ENCODE measurements at regions not wholly inside any gene's neighbourhood (a gene's known extent, or its start where the extent isn't known, plus 50 kb on each side); places are given as distances from the start of the nearest gene placed in this dataset.
"Not testable (repeated sequence)": the region's sequence is repeated elsewhere in the genome, so short reads cannot be mapped to it uniquely, and the experiment has no call there.

GRCh38 chr7:82674268-82674667, 230.7 kb upstream of the CACNA2D1 start:
- ChIA-PET CTCF (no interaction called here), POLR2A (no interaction called here)
- H3K9me3 Mint-ChIP-seq = no peaks in the 10 kb centered on the region
- peaks cover 5% of the 10 kb centered on the region for H3K4me1 Mint-ChIP-seq (ENCODE audit: low read depth)
- no peak for DNase-seq
- intact Hi-C loops (cut with micrococcal nuclease) = no loop called here
- H3K27me3 Mint-ChIP-seq = no peaks in the 10 kb centered on the region
- no peak overlapping the region for H3K27ac Mint-ChIP-seq
- no peak overlapping the region for H3K4me3 Mint-ChIP-seq
- no peaks in the 10 kb centered on the region for H3K36me3 Mint-ChIP-seq

DNA sequence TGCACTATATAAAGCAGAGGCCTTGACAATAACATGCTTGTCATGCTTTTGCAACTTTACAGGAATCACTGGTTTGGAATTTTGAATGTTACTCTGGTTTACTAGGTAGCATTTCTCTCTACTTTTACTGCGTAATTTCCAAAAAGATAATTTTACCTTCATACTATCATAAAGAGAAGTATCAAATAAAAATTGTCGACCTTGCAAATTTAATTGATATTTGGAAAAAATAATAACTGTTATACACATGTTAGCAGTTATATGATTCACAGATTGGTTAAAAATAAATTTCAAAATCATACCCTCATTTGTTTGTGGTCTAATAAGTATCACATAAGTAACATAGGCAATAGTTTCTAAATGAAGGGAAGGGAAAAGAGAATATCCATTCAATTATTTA, 228.5 kb upstream of the CACNA2D1 start:
- POLR2A ChIA-PET = no interaction called here
- H3K27ac Mint-ChIP-seq = no peak overlapping the region
- no peaks in the 10 kb centered on the region for H3K27me3 Mint-ChIP-seq
- no peaks in the 10 kb centered on the region for H3K9me3 Mint-ChIP-seq
- no peaks in the 10 kb centered on the region for H3K36me3 Mint-ChIP-seq
- no peak for DNase-seq
- peaks cover under 1% of the 10 kb centered on the region for H3K4me1 Mint-ChIP-seq (ENCODE audit: low read depth)
- CTCF ChIA-PET = no interaction called here
- intact Hi-C loops (cut with micrococcal nuclease) = no loop called here
- no peak overlapping the region for H3K4me3 Mint-ChIP-seq

GRCh38 chr7:82669141-82669540, 225.6 kb upstream of the CACNA2D1 start:
- intact Hi-C loops (cut with micrococcal nuclease) = no loop called here
- H3K36me3 Mint-ChIP-seq = no peaks in the 10 kb centered on the region
- no peak overlapping the region for H3K27ac Mint-ChIP-seq
- H3K4me1 Mint-ChIP-seq (ENCODE audit: low read depth) = no peaks in the 10 kb centered on the region
- H3K4me3 Mint-ChIP-seq = no peak overlapping the region
- H3K27me3 Mint-ChIP-seq = no peaks in the 10 kb centered on the region
- no peaks in the 10 kb centered on the region for H3K9me3 Mint-ChIP-seq
- ChIA-PET POLR2A (no interaction called here), CTCF (no interaction called here)
- no peak for DNase-seq

DNA sequence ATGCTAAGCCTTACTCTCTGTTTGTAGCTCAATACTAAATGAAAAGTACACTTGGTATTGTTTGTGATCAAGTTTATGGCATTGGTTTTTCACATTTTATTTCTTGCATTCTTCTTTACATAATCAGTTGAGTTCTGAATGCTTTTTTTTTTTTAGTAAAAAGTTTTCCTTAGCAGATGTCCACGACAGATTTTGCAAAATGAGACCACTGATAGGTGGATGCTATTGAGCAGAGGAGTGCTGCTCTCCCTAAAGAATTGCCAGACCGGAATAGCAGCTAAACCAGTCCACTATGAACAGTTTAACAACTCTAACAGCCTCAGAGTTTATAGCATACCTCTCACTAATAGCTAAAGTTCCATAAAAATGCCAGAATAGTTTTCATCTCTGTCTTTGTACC, 225.1 kb upstream of the CACNA2D1 start:
- Mint-ChIP-seq H3K9me3 (no peaks in the 10 kb centered on the region), H3K4me3 (no peak overlapping the region), H3K36me3 (no peaks in the 10 kb centered on the region), H3K4me1 (ENCODE audit: low read depth) (no peaks in the 10 kb centered on the region), H3K27me3 (no peaks in the 10 kb centered on the region), H3K27ac (no peak overlapping the region)
- DNase-seq = no peak
- CTCF ChIA-PET = no interaction called here
- POLR2A ChIA-PET = no interaction called here
- intact Hi-C loops (cut with micrococcal nuclease) = no loop called here

- peaks cover 3% of the 10 kb centered on the region for H3K9me3 Mint-ChIP-seq
- CTCF ChIA-PET = no interaction called here
- H3K27me3 Mint-ChIP-seq = no peaks in the 10 kb centered on the region
- H3K36me3 Mint-ChIP-seq = no peaks in the 10 kb centered on the region
- H3K4me3 Mint-ChIP-seq = no peak overlapping the region
- H3K4me1 Mint-ChIP-seq (ENCODE audit: low read depth) = no peaks in the 10 kb centered on the region
- POLR2A ChIA-PET = no interaction called here
- no peak for DNase-seq
- H3K27ac Mint-ChIP-seq = no peak overlapping the region
- intact Hi-C loops (cut with micrococcal nuclease) = no loop called here
These were observed 222.5 kb upstream of the CACNA2D1 start for GRCh38 chr7:82665966-82666507.

DNA sequence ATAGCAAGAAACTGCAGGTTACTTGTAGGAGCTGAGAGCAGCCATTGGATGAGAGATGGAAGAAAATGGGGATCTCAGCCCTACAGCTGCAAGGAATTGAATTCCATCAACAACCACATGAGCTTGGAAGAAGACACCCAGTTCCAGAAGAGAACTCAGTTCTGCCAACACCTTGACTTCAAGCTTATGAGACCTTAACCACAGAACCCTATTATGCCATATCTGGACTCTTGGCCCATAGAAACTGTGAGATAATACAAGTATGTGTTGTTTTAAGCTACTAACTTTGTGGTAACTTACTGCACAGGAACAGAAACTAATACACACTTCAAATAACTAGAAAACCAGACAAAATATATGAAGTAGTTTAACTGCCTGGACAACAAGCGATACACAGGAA, 212.4 kb upstream of the CACNA2D1 start:
- Mint-ChIP-seq H3K27me3 (no peaks in the 10 kb centered on the region), H3K9me3 (peaks cover 28% of the 10 kb centered on the region), H3K27ac (no peak overlapping the region), H3K36me3 (no peaks in the 10 kb centered on the region), H3K4me3 (no peak overlapping the region), H3K4me1 (ENCODE audit: low read depth) (no peaks in the 10 kb centered on the region)
- no peak for DNase-seq
- intact Hi-C loops (cut with micrococcal nuclease) = no loop called here
- CTCF ChIA-PET = no interaction called here
- POLR2A ChIA-PET = no interaction called here

DNA sequence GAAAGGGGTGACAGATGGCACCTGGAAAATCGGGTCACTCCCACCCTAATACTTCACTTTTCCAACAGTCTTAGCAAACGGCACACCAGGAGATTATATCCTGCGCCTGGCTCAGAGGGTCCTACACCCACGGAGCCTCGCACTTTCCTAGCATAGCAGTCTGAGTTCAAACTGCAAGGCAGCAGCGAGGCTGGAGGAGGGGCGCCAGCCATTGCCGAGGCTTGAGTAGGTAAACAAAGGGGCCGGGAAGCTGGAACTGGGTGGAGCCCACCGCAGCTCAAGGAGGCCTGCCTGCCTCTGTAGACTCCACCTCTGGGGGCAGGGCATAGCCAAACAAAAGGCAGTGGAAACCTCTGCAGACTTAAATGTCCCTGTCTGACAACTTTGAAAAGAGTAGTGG, 206.5 kb upstream of the CACNA2D1 start:
- CTCF ChIA-PET; intact Hi-C loops (cut with micrococcal nuclease); H3K36me3 Mint-ChIP-seq; H3K9me3 Mint-ChIP-seq; POLR2A ChIA-PET; H3K4me1 Mint-ChIP-seq (ENCODE audit: low read depth); H3K4me3 Mint-ChIP-seq; DNase-seq; H3K27ac Mint-ChIP-seq; H3K27me3 Mint-ChIP-seq: not testable (repeated sequence)

GRCh38 chr7:82633592-82633991, 190.0 kb upstream of the CACNA2D1 start:
- Mint-ChIP-seq H3K4me3 (no peak overlapping the region), H3K4me1 (ENCODE audit: low read depth) (no peaks in the 10 kb centered on the region), H3K9me3 (peaks cover 2% of the 10 kb centered on the region), H3K27ac (no peak overlapping the region), H3K36me3 (no peaks in the 10 kb centered on the region), H3K27me3 (no peaks in the 10 kb centered on the region)
- CTCF ChIA-PET = no interaction called here
- POLR2A ChIA-PET = no interaction called here
- DNase-seq = no peak
- intact Hi-C loops (cut with micrococcal nuclease) = no loop called here

DNA sequence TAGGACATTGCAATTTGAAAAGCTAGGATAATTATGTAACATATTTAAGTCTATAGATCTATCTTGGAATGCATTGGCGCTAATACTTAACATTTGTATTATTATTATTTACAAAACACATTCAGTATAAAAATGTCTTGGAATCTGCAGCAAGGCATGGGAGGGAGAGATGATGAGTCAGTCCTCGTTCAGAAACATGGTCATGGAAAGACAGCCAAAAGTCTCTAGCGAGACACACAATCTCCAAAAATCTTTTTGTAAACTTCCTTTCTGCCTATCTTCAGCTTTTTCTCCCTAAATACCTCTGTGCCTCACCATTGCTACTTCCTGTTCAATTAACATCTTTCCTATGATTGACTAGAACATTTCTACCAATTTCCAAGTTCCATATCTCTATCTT, 188.4 kb upstream of the CACNA2D1 start:
- Mint-ChIP-seq H3K9me3 (peaks cover 2% of the 10 kb centered on the region), H3K36me3 (no peaks in the 10 kb centered on the region), H3K4me3 (no peak overlapping the region), H3K27ac (no peak overlapping the region), H3K4me1 (ENCODE audit: low read depth) (no peaks in the 10 kb centered on the region), H3K27me3 (no peaks in the 10 kb centered on the region)
- no peak for DNase-seq
- ChIA-PET CTCF (no interaction called here), POLR2A (no interaction called here)
- intact Hi-C loops (cut with micrococcal nuclease) = no loop called here

GRCh38 chr7:82629583-82629982, 186.0 kb upstream of the CACNA2D1 start:
- no peaks in the 10 kb centered on the region for H3K36me3 Mint-ChIP-seq
- H3K27ac Mint-ChIP-seq = no peak overlapping the region
- POLR2A ChIA-PET = no interaction called here
- peaks cover 2% of the 10 kb centered on the region for H3K9me3 Mint-ChIP-seq
- H3K27me3 Mint-ChIP-seq = no peaks in the 10 kb centered on the region
- H3K4me3 Mint-ChIP-seq = no peak overlapping the region
- H3K4me1 Mint-ChIP-seq (ENCODE audit: low read depth) = no peaks in the 10 kb centered on the region
- intact Hi-C loops (cut with micrococcal nuclease) = no loop called here
- CTCF ChIA-PET = no interaction called here
- DNase-seq = no peak

DNA sequence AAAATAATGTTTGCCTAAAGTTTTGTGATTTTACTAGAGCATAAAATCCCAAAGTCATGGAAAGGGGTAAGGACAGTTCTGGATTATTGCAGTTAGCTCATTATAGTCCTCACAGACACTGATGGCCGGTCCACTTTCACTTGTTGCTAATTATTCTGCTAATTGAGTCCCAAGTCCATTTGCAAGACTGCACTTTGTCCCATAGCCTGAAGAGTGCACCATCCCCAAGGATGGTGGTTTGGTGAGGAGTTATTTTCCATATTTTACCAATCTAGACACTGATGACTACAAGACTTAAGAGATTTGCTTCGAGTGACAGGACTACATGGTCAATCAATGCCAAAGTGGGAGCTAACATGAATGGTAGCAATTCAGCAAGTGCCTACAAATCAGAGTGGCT, 181.8 kb upstream of the CACNA2D1 start:
- POLR2A ChIA-PET = no interaction called here
- intact Hi-C loops (cut with micrococcal nuclease) = no loop called here
- no peaks in the 10 kb centered on the region for H3K36me3 Mint-ChIP-seq
- no peak overlapping the region for H3K4me3 Mint-ChIP-seq
- no peak overlapping the region for H3K27ac Mint-ChIP-seq
- CTCF ChIA-PET = no interaction called here
- no peaks in the 10 kb centered on the region for H3K4me1 Mint-ChIP-seq (ENCODE audit: low read depth)
- DNase-seq = no peak
- peaks cover 4% of the 10 kb centered on the region for H3K9me3 Mint-ChIP-seq
- H3K27me3 Mint-ChIP-seq = no peaks in the 10 kb centered on the region

DNA sequence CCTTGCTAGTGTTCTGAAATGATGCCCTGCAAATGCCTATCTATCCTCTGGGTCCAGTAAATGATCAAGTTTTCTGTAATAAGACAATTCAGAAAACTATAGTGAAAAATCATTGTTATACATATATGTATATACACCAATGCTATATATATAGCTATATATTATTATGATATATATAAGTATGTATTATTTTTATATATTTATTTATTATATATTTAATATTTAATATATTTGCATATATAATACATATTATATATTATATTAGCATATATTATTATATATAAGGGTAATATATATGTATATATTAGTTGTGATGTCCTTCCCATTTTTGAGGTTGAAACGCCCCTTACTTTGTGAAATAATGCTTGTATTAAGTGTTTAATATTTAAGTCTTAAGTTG, 181.4 kb upstream of the CACNA2D1 start:
- intact Hi-C loops (cut with micrococcal nuclease) = no loop called here
- no peaks in the 10 kb centered on the region for H3K36me3 Mint-ChIP-seq
- CTCF ChIA-PET = no interaction called here
- POLR2A ChIA-PET = no interaction called here
- no peaks in the 10 kb centered on the region for H3K27me3 Mint-ChIP-seq
- no peak overlapping the region for H3K27ac Mint-ChIP-seq
- H3K4me3 Mint-ChIP-seq = no peak overlapping the region
- no peaks in the 10 kb centered on the region for H3K4me1 Mint-ChIP-seq (ENCODE audit: low read depth)
- DNase-seq = no peak
- peaks cover 4% of the 10 kb centered on the region for H3K9me3 Mint-ChIP-seq

GRCh38 chr7:82624337-82624736, 180.8 kb upstream of the CACNA2D1 start:
- H3K4me3 Mint-ChIP-seq = no peak overlapping the region
- intact Hi-C loops (cut with micrococcal nuclease) = no loop called here
- H3K9me3 Mint-ChIP-seq = peaks cover 4% of the 10 kb centered on the region
- no peaks in the 10 kb centered on the region for H3K4me1 Mint-ChIP-seq (ENCODE audit: low read depth)
- POLR2A ChIA-PET = no interaction called here
- no peaks in the 10 kb centered on the region for H3K27me3 Mint-ChIP-seq
- H3K36me3 Mint-ChIP-seq = no peaks in the 10 kb centered on the region
- DNase-seq = no peak
- CTCF ChIA-PET = no interaction called here
- H3K27ac Mint-ChIP-seq = no peak overlapping the region

- Mint-ChIP-seq H3K4me1 (ENCODE audit: low read depth) (no peaks in the 10 kb centered on the region), H3K36me3 (no peaks in the 10 kb centered on the region), H3K4me3 (no peak overlapping the region), H3K27ac (no peak overlapping the region), H3K9me3 (peaks cover 4% of the 10 kb centered on the region), H3K27me3 (no peaks in the 10 kb centered on the region)
- ChIA-PET CTCF (no interaction called here), POLR2A (no interaction called here)
- intact Hi-C loops (cut with micrococcal nuclease) = no loop called here
- no peak for DNase-seq
These were observed 180.2 kb upstream of the CACNA2D1 start for GRCh38 chr7:82623812-82624211.

Measured in activated CD4-positive, alpha-beta memory T cell treated with anti-CD3 and anti-CD28 coated beads for 36 hours (primary cell).